GM21529 (cell line): ENCODE measurements at regions not wholly inside any gene's neighbourhood (a gene's known extent, or its start where the extent isn't known, plus 50 kb on each side); places are given as distances from the start of the nearest gene placed in this dataset.

ENCODE experiments used
- ATAC-seq: cut with Tn5 transposase; IDR thresholded peaks from one replicate; pipeline ENCODE4 v1.9.1; 2021; ENCODE audit not compliant: unreplicated experiment

- no peak for ATAC-seq
Observed at GRCh38 chr14:38526826-38527501, 271.1 kb upstream of the CLEC14A start.

DNA sequence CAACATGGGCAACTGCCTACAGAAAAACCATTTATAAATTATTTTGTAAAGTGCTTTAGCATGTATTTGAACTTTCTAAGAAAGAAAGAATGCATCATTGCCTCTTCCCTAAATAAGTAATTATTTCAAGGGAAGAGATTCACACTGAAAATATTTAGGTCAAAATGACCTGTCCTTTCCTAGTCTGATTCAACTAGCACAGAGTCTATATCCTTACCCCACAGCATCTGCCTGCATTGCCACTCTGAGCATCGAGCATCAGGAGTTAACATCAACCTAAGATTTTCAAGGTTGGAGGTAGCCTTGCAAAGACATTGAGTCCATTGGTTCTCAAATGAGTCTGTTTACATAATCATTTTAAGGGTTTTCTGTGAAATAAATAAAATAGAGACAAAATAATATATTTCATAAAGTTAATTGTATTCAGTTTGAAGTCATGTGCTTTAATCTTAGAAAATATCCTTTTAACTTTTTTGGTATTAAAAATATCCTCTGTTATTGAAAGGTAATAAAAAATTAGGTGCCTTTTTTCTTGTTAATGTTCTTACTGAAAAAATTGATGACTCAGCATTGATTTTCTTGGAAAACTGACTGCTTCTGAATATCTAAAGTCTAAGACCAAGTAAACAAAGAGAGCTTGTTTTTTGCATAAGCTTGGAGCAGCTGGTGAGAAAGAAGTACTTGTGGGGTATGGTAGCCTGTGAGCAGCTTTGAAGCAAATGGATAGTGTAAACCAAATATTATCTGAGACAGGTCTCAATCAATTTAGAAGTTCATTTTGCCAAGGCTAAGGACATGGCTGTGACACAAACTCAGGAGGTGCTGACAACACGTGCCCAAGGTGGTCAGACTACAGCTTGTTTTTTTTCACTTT is 269.0 kb upstream of the CLEC14A start:
- ATAC-seq: no peak

GRCh38 chr14:38522724-38523123 is 266.8 kb upstream of the CLEC14A start:
- no peak for ATAC-seq

DNA sequence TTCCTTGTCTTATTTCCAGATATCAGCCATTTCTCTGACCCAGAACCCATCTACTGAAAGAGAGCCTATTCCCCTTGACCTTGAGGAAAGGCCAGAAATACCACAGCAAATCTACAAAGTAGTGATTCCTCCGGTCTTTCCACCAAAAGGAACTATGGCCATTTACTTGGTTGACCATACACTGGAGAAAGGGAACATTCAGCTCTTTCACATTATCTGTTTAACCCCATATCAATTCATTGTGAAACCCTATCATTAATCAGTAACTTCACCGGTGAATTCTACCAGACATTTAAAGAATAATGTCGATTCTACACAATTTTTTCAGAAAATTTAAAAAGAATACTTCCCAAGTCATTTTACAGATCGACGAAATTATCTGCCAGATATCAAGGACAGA is 265.7 kb upstream of the CLEC14A start:
- ATAC-seq: no peak

DNA sequence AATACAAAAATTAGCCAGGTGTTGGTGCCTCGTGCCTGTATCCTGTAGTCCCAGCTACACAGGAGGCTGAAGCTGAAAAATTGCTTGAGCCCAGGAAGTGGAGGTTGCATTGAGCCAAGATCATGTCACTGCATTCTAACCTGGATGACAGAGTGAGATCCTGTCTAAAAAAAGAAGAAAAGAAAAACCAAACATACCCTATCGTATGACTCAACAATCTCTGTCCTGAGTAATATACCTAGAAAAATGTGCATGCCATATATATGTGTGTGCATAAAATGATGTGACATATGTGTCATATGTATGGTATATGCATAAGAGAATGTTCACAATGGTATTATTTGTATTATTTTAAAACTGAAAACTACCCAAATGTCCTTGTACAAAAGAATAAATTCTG is 261.5 kb upstream of the CLEC14A start:
- no peak for ATAC-seq

- ATAC-seq: no peak
Observed at GRCh38 chr14:38512236-38512635, 256.3 kb upstream of the CLEC14A start.

DNA sequence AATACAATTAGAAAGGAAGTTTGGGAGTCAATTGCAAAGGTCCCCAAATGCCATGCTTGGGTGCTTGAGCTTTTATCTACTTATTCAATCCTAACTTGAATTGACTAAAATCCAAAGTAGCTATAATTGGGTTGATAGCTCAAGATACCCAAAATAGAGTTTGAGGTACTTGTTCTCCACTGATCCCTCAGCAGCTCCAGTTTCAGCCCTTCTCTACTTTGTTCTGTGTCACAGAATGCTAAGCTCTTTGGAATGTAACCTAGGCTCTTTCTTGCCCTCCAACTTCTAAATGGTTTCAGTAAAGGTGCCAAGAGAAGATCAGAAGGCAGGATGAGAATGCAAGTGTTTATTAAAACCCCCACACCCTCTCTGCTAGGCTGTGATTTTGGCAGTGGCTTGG is 251.4 kb upstream of the CLEC14A start:
- ATAC-seq: no peak

- ATAC-seq: no peak
Observed at GRCh38 chr14:38505973-38506249, 250.0 kb upstream of the CLEC14A start.

GRCh38 chr14:38505221-38505972 is 249.5 kb upstream of the CLEC14A start:
- ATAC-seq: no peak

- no peak for ATAC-seq
Observed at GRCh38 chr14:38504175-38504574, 248.3 kb upstream of the CLEC14A start.

DNA sequence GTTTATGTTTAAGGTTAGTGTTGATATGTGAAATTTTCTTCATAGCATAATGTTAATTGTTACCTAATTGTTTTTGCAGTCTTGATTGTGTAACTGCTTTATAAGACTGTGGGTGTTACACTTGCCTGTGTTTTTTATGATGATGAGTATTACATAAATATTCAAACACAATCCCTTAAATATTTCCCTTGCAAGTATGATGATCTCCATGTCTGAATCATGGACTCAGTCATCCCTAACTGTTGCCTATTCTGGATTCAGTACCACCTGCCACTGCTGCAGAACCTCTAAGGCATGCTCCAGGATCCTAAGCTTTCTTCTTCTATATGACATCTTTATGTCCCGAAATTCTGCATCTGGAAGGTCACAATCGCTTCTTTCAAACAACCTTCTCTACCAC is 246.3 kb upstream of the CLEC14A start:
- ATAC-seq: no peak

GRCh38 chr14:38500125-38500524 is 244.2 kb upstream of the CLEC14A start:
- ATAC-seq: no peak

GRCh38 chr14:38496092-38496491 is 240.2 kb upstream of the CLEC14A start:
- ATAC-seq: no peak

GRCh38 chr14:38490273-38490672 is 234.4 kb upstream of the CLEC14A start:
- ATAC-seq: no peak

- ATAC-seq: no peak
Observed at GRCh38 chr14:38485026-38485425, 229.1 kb upstream of the CLEC14A start.

DNA sequence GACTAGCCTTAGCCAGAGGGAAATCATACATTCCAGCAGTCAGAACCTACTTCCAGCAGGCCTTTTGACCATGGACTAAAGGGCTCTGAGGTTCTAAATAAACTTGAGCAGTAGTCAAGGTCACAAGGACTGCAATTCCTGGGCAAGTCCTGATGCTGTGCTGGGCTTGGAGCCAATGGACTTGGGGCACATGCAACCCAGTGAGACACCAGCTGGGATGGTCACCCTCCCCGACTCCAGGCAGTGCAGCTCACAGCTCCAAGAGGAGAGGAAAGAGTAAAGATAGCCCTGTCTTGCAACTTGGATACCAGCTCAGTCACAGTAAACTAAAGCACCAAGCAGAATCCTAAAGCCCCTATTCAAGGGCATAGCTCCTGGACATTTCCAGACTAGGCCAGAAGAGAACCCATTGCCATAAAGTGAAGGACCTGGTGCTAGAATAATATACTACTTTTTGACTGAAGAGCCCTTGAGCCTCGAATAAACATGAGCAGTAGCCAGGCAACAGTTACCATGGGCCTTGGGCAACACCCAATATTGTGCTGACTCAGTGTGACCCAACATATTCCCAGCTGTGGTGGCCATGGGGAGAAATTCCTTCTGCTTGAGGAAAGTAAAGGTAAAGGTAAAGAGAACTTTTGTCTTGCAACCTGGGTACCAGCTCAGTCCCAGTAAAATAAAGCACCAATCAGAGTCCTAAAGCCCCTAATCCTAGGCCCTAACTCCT is 226.2 kb upstream of the CLEC14A start:
- ATAC-seq: no peak

GRCh38 chr14:38469156-38469555 is 213.3 kb upstream of the CLEC14A start:
- ATAC-seq: no peak

DNA sequence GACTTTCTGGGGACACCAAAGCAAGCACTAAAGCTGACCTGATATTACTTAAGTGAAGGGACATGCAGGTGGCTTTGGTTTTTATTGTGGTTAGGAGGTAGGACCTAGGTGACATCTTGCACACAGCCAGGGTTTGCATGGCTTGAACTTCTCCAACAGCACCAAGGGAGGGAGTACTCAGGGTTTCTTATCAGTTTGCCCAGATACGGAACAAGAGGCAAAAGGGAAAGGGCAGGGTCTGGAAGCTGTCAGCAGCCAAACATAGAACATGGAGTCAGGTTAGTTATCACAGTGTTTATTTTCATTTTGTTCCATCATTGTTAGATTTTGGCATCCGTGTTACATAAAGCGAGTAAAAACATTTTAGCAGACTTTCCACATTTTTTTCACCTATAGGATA is 186.3 kb upstream of the CLEC14A start:
- ATAC-seq: no peak

- ATAC-seq: no peak
Observed at GRCh38 chr14:38432186-38432585, 176.3 kb upstream of the CLEC14A start.

DNA sequence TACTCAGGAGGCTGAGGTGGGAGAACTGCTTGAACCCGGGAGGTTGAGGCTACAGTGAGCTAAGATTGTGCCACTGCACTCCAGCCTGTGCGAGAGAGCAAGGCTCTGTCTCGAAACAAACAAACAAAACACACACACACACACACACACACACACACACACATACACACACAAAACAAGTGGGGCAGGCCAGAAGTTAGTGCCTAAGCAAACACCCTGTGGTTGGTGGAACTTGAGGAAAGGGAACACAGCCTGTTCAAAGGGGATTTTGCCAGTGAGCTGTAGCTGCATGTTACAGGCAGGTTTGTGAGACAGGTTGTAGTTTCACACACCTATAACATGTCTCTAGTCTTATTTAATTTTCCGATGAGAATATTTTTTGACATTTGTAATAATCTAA is 175.3 kb upstream of the CLEC14A start:
- ATAC-seq: no peak

GRCh38 chr14:38430522-38430921 is 174.6 kb upstream of the CLEC14A start:
- no peak for ATAC-seq
